ENCODE measurements at regions not wholly inside any gene's neighbourhood (a gene's known extent, or its start where the extent isn't known, plus 50 kb on each side); places are given as distances from the start of the nearest gene placed in this dataset.

- no peak for DNase-seq (ENCODE audit: low read depth)
- no peak overlapping the region for H3K4me3 ChIP-seq (ENCODE audit: low read depth, low read length)
- no peak for TF ChIP-seq CTCF (IDR thresholded peaks at IDR 0.05; ENCODE audit: insufficient read depth, low read depth, low read length, missing control alignments)
Observed at GRCh38 chr1:61604261-61604660, 120.7 kb downstream of the TM2D1 start.

- no peak for TF ChIP-seq CTCF (IDR thresholded peaks at IDR 0.05; ENCODE audit: insufficient read depth, low read depth, low read length, missing control alignments)
- no peak overlapping the region for H3K4me3 ChIP-seq (ENCODE audit: low read depth, low read length)
- no peak for DNase-seq (ENCODE audit: low read depth)
Observed at GRCh38 chr1:61602663-61603062, 122.3 kb downstream of the TM2D1 start.

- no peak overlapping the region for H3K4me3 ChIP-seq (ENCODE audit: low read depth, low read length)
- no peak for DNase-seq (ENCODE audit: low read depth)
- no peak for TF ChIP-seq CTCF (IDR thresholded peaks at IDR 0.05; ENCODE audit: insufficient read depth, low read depth, low read length, missing control alignments)
Observed at GRCh38 chr1:61597601-61598000, 127.3 kb downstream of the TM2D1 start.

GRCh38 chr1:61593331-61593730 is 131.6 kb downstream of the TM2D1 start:
- no peak for DNase-seq (ENCODE audit: low read depth)
- no peak overlapping the region for H3K4me3 ChIP-seq (ENCODE audit: low read depth, low read length)
- TF ChIP-seq CTCF (IDR thresholded peaks at IDR 0.05; ENCODE audit: insufficient read depth, low read depth, low read length, missing control alignments): no peak

GRCh38 chr1:61591351-61591750 is 133.6 kb downstream of the TM2D1 start:
- no peak for DNase-seq (ENCODE audit: low read depth)
- no peak for TF ChIP-seq CTCF (IDR thresholded peaks at IDR 0.05; ENCODE audit: insufficient read depth, low read depth, low read length, missing control alignments)
- H3K4me3 ChIP-seq (ENCODE audit: low read depth, low read length): no peak overlapping the region

- TF ChIP-seq CTCF (IDR thresholded peaks at IDR 0.05; ENCODE audit: insufficient read depth, low read depth, low read length, missing control alignments): peak; percentile 84
- no peak overlapping the region for H3K4me3 ChIP-seq (ENCODE audit: low read depth, low read length)
- peak; percentile 67 for DNase-seq (ENCODE audit: low read depth)
Observed at GRCh38 chr1:61588736-61589672, 135.9 kb downstream of the TM2D1 start.
